Ishikawa (cell line): ENCODE measurements at regions not wholly inside any gene's neighbourhood (a gene's known extent, or its start where the extent isn't known, plus 50 kb on each side); places are given as distances from the start of the nearest gene placed in this dataset.

Experiments used
- CEBPB ChIP-seq: IDR thresholded peaks from 2 replicates; pipeline ENCODE4 v1.6.1; 2012
- EGR1 ChIP-seq: IDR thresholded peaks from 2 replicates; pipeline ENCODE4 v1.6.1; 2012
- FOXM1 ChIP-seq: IDR thresholded peaks from 2 replicates; pipeline ENCODE4 v1.6.1; 2012; ENCODE audit warnings: low read depth, borderline replicate concordance
- NFIC ChIP-seq: IDR thresholded peaks from 2 replicates; pipeline ENCODE4 v1.6.1; 2012
- RAD21 ChIP-seq: IDR thresholded peaks from 2 replicates; pipeline ENCODE4 v1.6.1; 2012; ENCODE audit warnings: low read depth
- REST ChIP-seq: IDR thresholded peaks from 2 replicates; pipeline ENCODE4 v1.6.1; 2012; ENCODE audit warnings: low read depth, mild to moderate bottlenecking
- TCF12 ChIP-seq: IDR thresholded peaks from 2 replicates; pipeline ENCODE4 v1.6.1; 2012; ENCODE audit warnings: low read depth
- TEAD4 ChIP-seq: IDR thresholded peaks from 2 replicates; pipeline ENCODE4 v1.6.1; 2012
- TF ChIP-seq, protein P1 (sequence below): IDR thresholded peaks from 2 replicates; pipeline ENCODE4 v1.6.1; 2012

DNA sequence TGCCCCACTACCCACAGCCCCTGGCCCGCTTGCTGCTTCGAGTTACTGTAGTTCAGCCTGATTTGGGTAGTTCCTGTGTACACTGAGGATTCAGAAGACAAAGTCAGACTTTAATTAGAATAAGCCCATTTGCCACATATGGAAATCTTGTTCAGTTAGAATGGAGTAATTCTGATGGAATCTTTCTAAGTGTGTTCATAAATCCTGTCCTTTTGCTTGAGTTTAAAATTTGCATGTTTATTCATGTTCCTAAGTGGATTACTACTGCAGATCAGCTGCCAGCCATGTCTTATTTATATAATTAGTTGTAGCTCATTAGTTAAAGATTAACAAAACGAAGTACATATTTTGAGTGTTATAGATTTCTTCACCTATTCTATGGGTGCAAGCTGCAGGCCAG is 504.5 kb downstream of the PCNX1 start:
- TF ChIP-seq CEBPB = no peak
- TF ChIP-seq RAD21 = no peak
- no peak for TF ChIP-seq REST
- no peak for TF ChIP-seq EGR1
- TF ChIP-seq NFIC = no peak
- TF ChIP-seq, protein P1, sequence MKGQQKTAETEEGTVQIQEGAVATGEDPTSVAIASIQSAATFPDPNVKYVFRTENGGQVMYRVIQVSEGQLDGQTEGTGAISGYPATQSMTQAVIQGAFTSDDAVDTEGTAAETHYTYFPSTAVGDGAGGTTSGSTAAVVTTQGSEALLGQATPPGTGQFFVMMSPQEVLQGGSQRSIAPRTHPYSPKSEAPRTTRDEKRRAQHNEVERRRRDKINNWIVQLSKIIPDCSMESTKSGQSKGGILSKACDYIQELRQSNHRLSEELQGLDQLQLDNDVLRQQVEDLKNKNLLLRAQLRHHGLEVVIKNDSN = no peak
- TF ChIP-seq FOXM1 = no peak
- TF ChIP-seq TEAD4 = no peak
- no peak for TF ChIP-seq TCF12
